Suppressor macrophage (primary cell): ENCODE measurements at regions not wholly inside any gene's neighbourhood (a gene's known extent, or its start where the extent isn't known, plus 50 kb on each side); places are given as distances from the start of the nearest gene placed in this dataset.
A peak's percentile ranks its signal among the peaks of the same experiment; 100 is the strongest.

Experiments
- DNase-seq, 4 experiments: peaks; one replicate each; pipeline ENCODE4 v3.0.0-alpha.2; 2020 to 2022

GRCh38 chr12:3958534-3958933 lies 85.3 kb upstream of the PARP11 start:
- DNase-seq: peak; percentile 26 to 68 (median 52)

- DNase-seq: no peak
Measured at GRCh38 chr12:3951380-3952135, 78.4 kb upstream of the PARP11 start.

- no peak for DNase-seq
Measured at GRCh38 chr12:3950714-3951320, 77.6 kb upstream of the PARP11 start.

- DNase-seq: peak in 2 of 4 experiments; percentile 32 to 46
Measured at GRCh38 chr12:3947781-3948180, 74.6 kb upstream of the PARP11 start.

- DNase-seq: peak in 1 of 4 experiments; percentile 16
Measured at GRCh38 chr12:3945671-3946070, 72.5 kb upstream of the PARP11 start.

- no peak for DNase-seq
Measured at GRCh38 chr12:3944620-3945019, 71.4 kb upstream of the PARP11 start.

- DNase-seq: no peak
Measured at GRCh38 chr12:3938042-3938544, 64.9 kb upstream of the PARP11 start.

GRCh38 chr12:3935078-3935477 lies 61.9 kb upstream of the PARP11 start:
- DNase-seq: no peak

- no peak for DNase-seq
Measured at GRCh38 chr12:3933819-3934192, 60.6 kb upstream of the PARP11 start.

- no peak for DNase-seq
Measured at GRCh38 chr12:3933074-3933818, 60.0 kb upstream of the PARP11 start.

- DNase-seq: no peak
Measured at GRCh38 chr12:3931776-3932175, 58.6 kb upstream of the PARP11 start.

- no peak for DNase-seq
Measured at GRCh38 chr12:3931206-3931605, 58.0 kb upstream of the PARP11 start.

- DNase-seq: no peak
Measured at GRCh38 chr12:3929875-3930615, 56.8 kb upstream of the PARP11 start.

GRCh38 chr12:3928538-3929184 lies 55.5 kb upstream of the PARP11 start:
- DNase-seq: no peak

GRCh38 chr12:3925621-3926020 lies 52.4 kb upstream of the PARP11 start:
- DNase-seq: no peak

GRCh38 chr12:3924761-3925160 lies 51.6 kb upstream of the PARP11 start:
- DNase-seq: no peak

GRCh38 chr12:3923021-3923420 lies 49.8 kb upstream of the PARP11 start:
- DNase-seq: no peak
